NCI-H526 (cell line): ENCODE measurements at regions not wholly inside any gene's neighbourhood (a gene's known extent, or its start where the extent isn't known, plus 50 kb on each side); places are given as distances from the start of the nearest gene placed in this dataset.
A peak's percentile ranks its signal among the peaks of the same experiment; 100 is the strongest.
"Not testable (repeated sequence)": the region's sequence is repeated elsewhere in the genome, so short reads cannot be mapped to it uniquely, and the experiment has no call there.

Experiments
- DNase-seq, 2 experiments: peaks; one replicate each; lab custom pipeline; 2025; lab: John Stamatoyannopoulos, UW

GRCh38 chr7:115649429-115649828 is 381.1 kb downstream of the TFEC start:
- DNase-seq, result no peak

GRCh38 chr7:115647712-115648111 is 382.9 kb downstream of the TFEC start:
- DNase-seq, result no peak

- no peak for DNase-seq
These were observed 388.4 kb downstream of the TFEC start for GRCh38 chr7:115642194-115642593.

GRCh38 chr7:115638853-115639252 is 391.7 kb downstream of the TFEC start:
- no peak for DNase-seq

GRCh38 chr7:115637128-115637527 is 393.4 kb downstream of the TFEC start:
- DNase-seq, result no peak

- no peak for DNase-seq
These were observed 394.7 kb downstream of the TFEC start for GRCh38 chr7:115635876-115636275.

- DNase-seq, result no peak
These were observed 395.2 kb downstream of the TFEC start for GRCh38 chr7:115635376-115635775.

- no peak for DNase-seq
These were observed 395.9 kb downstream of the TFEC start for GRCh38 chr7:115634633-115635032.

- DNase-seq, result peak; percentile 51 to 68
These were observed 397.9 kb downstream of the TFEC start for GRCh38 chr7:115632636-115633035.

GRCh38 chr7:115631782-115632181 is 398.8 kb downstream of the TFEC start:
- DNase-seq, result no peak

GRCh38 chr7:115630049-115630448 is 400.5 kb downstream of the TFEC start:
- DNase-seq, result no peak

GRCh38 chr7:115618676-115619075 is 411.9 kb downstream of the TFEC start:
- no peak for DNase-seq

GRCh38 chr7:115613836-115614235 is 416.7 kb downstream of the TFEC start:
- no peak for DNase-seq

GRCh38 chr7:115603416-115603815 is 427.1 kb downstream of the TFEC start:
- DNase-seq, result no peak

- DNase-seq, result no peak
These were observed 430.4 kb downstream of the TFEC start for GRCh38 chr7:115600207-115600606.

- not testable (repeated sequence) for DNase-seq
These were observed 431.4 kb downstream of the TFEC start for GRCh38 chr7:115599184-115599583.

- DNase-seq, result peak in 1 of 2 experiments; percentile 10
These were observed 433.3 kb downstream of the TFEC start for GRCh38 chr7:115597220-115597619.

GRCh38 chr7:115593111-115593510 is 437.5 kb downstream of the TFEC start:
- no peak for DNase-seq

- peak; percentile 8 to 30 for DNase-seq
These were observed 445.4 kb downstream of the TFEC start for GRCh38 chr7:115585015-115585718.

GRCh38 chr7:115582956-115583355 is 447.6 kb downstream of the TFEC start:
- DNase-seq, result no peak

- DNase-seq, result no peak
These were observed 452.0 kb downstream of the TFEC start for GRCh38 chr7:115578576-115578975.

- peak; percentile 54 to 65 for DNase-seq
These were observed 455.8 kb downstream of the TFEC start for GRCh38 chr7:115574681-115575291.

GRCh38 chr7:115572111-115572510 is 458.5 kb downstream of the TFEC start:
- no peak for DNase-seq
